ENCODE measurements at regions not wholly inside any gene's neighbourhood (a gene's known extent, or its start where the extent isn't known, plus 50 kb on each side); places are given as distances from the start of the nearest gene placed in this dataset.

GRCh38 chr17:22467720-22468119, 775.4 kb downstream of the KCNJ18 start:
- Mint-ChIP-seq H3K36me3 (no peaks in the 10 kb centered on the region), H3K27ac (no peak overlapping the region), H3K9me3 (peaks cover 24 to 27% of the 10 kb centered on the region in 2 donors)
- no peak for ATAC-seq
- no peak for DNase-seq (ENCODE audit: low spot score in 2 of 2)

- DNase-seq (ENCODE audit: low spot score in 2 of 2): no peak
- H3K27ac Mint-ChIP-seq: no peak overlapping the region
- peaks cover 15 to 20% of the 10 kb centered on the region in 2 donors for H3K9me3 Mint-ChIP-seq
- ATAC-seq: no peak
- no peaks in the 10 kb centered on the region for H3K36me3 Mint-ChIP-seq
Observed at GRCh38 chr17:22469101-22469880, 777.0 kb downstream of the KCNJ18 start.

- Mint-ChIP-seq H3K9me3 (peaks cover 12 to 20% of the 10 kb centered on the region in 2 donors), H3K36me3 (no peaks in the 10 kb centered on the region), H3K27ac (no peak overlapping the region)
- DNase-seq (ENCODE audit: low spot score in 2 of 2) (no peak), ATAC-seq (no peak)
Observed at GRCh38 chr17:22469941-22470340, 777.6 kb downstream of the KCNJ18 start.

- Mint-ChIP-seq H3K27ac (no peak overlapping the region), H3K36me3 (no peaks in the 10 kb centered on the region), H3K9me3 (peaks cover 12 to 20% of the 10 kb centered on the region in 2 donors)
- ATAC-seq: no peak
- no peak for DNase-seq (ENCODE audit: low spot score in 2 of 2)
Observed at GRCh38 chr17:22470411-22471175, 778.3 kb downstream of the KCNJ18 start.

GRCh38 chr17:22484826-22485225, 792.5 kb downstream of the KCNJ18 start:
- Mint-ChIP-seq H3K9me3 (peaks cover 26 to 38% of the 10 kb centered on the region in 2 donors), H3K27ac (no peak overlapping the region)
- ATAC-seq: no peak

GRCh38 chr17:22490399-22490798, 798.1 kb downstream of the KCNJ18 start:
- H3K36me3 Mint-ChIP-seq: peaks cover 9 to 16% of the 10 kb centered on the region in 2 donors
- peaks cover 26 to 32% of the 10 kb centered on the region in 2 donors for H3K9me3 Mint-ChIP-seq
- no peak for ATAC-seq

More at GRCh38 chr17:22484826-22485225, 792.5 kb downstream of the KCNJ18 start:
- no peak for DNase-seq (ENCODE audit: low spot score in 2 of 2)
- peaks cover 12 to 19% of the 10 kb centered on the region in 2 donors for H3K36me3 Mint-ChIP-seq

GRCh38 chr17:22492331-22492730, 800.0 kb downstream of the KCNJ18 start:
- H3K27ac Mint-ChIP-seq: no peak overlapping the region
- ATAC-seq: no peak
- H3K36me3 Mint-ChIP-seq: peaks cover 2 to 12% of the 10 kb centered on the region in 2 donors
- no peak for DNase-seq (ENCODE audit: low spot score in 2 of 2)
- H3K9me3 Mint-ChIP-seq: peaks cover 21 to 22% of the 10 kb centered on the region in 2 donors

More at GRCh38 chr17:22490399-22490798, 798.1 kb downstream of the KCNJ18 start:
- no peak overlapping the region for H3K27ac Mint-ChIP-seq
- no peak for DNase-seq (ENCODE audit: low spot score in 2 of 2)

GRCh38 chr17:22496450-22496849, 804.1 kb downstream of the KCNJ18 start:
- Mint-ChIP-seq H3K9me3 (peaks cover 25 to 27% of the 10 kb centered on the region in 2 donors), H3K36me3 (peaks cover 0 to 16% of the 10 kb centered on the region in 2 donors), H3K27ac (no peak overlapping the region)
- ATAC-seq (no peak), DNase-seq (ENCODE audit: low spot score in 2 of 2) (no peak)

- ATAC-seq (no peak), DNase-seq (ENCODE audit: low spot score in 2 of 2) (no peak)
- peaks cover 20 to 36% of the 10 kb centered on the region in 2 donors for H3K9me3 Mint-ChIP-seq
- no peak overlapping the region for H3K27ac Mint-ChIP-seq
- peaks cover 0 to 28% of the 10 kb centered on the region in 2 donors for H3K36me3 Mint-ChIP-seq
Observed at GRCh38 chr17:22503322-22503899, 811.1 kb downstream of the KCNJ18 start.

GRCh38 chr17:22505660-22506059, 813.3 kb downstream of the KCNJ18 start:
- DNase-seq (ENCODE audit: low spot score in 2 of 2) (no peak), ATAC-seq (no peak)
- Mint-ChIP-seq H3K27ac (no peak overlapping the region), H3K36me3 (peaks cover 0 to 22% of the 10 kb centered on the region in 2 donors), H3K9me3 (peaks cover 13 to 27% of the 10 kb centered on the region in 2 donors)

- peaks cover 0 to 22% of the 10 kb centered on the region in 2 donors for H3K36me3 Mint-ChIP-seq
Observed at GRCh38 chr17:22506231-22506630, 813.9 kb downstream of the KCNJ18 start.

GRCh38 chr17:22506861-22507260, 814.5 kb downstream of the KCNJ18 start:
- ATAC-seq: no peak
- Mint-ChIP-seq H3K36me3 (peaks cover 0 to 17% of the 10 kb centered on the region in 2 donors), H3K9me3 (peaks cover 8 to 22% of the 10 kb centered on the region in 2 donors)

More at GRCh38 chr17:22506231-22506630, 813.9 kb downstream of the KCNJ18 start:
- Mint-ChIP-seq H3K9me3 (peaks cover 13 to 26% of the 10 kb centered on the region in 2 donors), H3K27ac (no peak overlapping the region)
- no peak for DNase-seq (ENCODE audit: low spot score in 2 of 2)
- ATAC-seq: no peak

GRCh38 chr17:22507823-22508222, 815.5 kb downstream of the KCNJ18 start:
- H3K27ac Mint-ChIP-seq: no peak overlapping the region
- H3K36me3 Mint-ChIP-seq: peaks cover 0 to 14% of the 10 kb centered on the region in 2 donors
- peaks cover 8 to 20% of the 10 kb centered on the region in 2 donors for H3K9me3 Mint-ChIP-seq
- no peak for DNase-seq (ENCODE audit: low spot score in 2 of 2)
- no peak for ATAC-seq

More at GRCh38 chr17:22506861-22507260, 814.5 kb downstream of the KCNJ18 start:
- H3K27ac Mint-ChIP-seq: no peak overlapping the region
- no peak for DNase-seq (ENCODE audit: low spot score in 2 of 2)

GRCh38 chr17:22510504-22510903, 818.2 kb downstream of the KCNJ18 start:
- Mint-ChIP-seq H3K27ac (no peak overlapping the region), H3K36me3 (peaks cover 8% of the 10 kb centered on the region in 2 donors), H3K9me3 (peaks cover 8 to 14% of the 10 kb centered on the region in 2 donors)
- no peak for ATAC-seq
- DNase-seq (ENCODE audit: low spot score in 2 of 2): no peak

GRCh38 chr17:22511431-22511830, 819.1 kb downstream of the KCNJ18 start:
- Mint-ChIP-seq H3K36me3 (peaks cover 8% of the 10 kb centered on the region in 2 donors), H3K9me3 (peaks cover 8 to 14% of the 10 kb centered on the region in 2 donors), H3K27ac (no peak overlapping the region)
- ATAC-seq (no peak), DNase-seq (ENCODE audit: low spot score in 2 of 2) (no peak)

GRCh38 chr17:22512057-22512456, 819.7 kb downstream of the KCNJ18 start:
- ATAC-seq (no peak), DNase-seq (ENCODE audit: low spot score in 2 of 2) (no peak)
- Mint-ChIP-seq H3K27ac (no peak overlapping the region), H3K9me3 (peaks cover 10 to 15% of the 10 kb centered on the region in 2 donors), H3K36me3 (peaks cover 8% of the 10 kb centered on the region in 2 donors)

GRCh38 chr17:22512506-22512905, 820.2 kb downstream of the KCNJ18 start:
- no peak for ATAC-seq
- Mint-ChIP-seq H3K9me3 (peaks cover 10 to 15% of the 10 kb centered on the region in 2 donors), H3K27ac (no peak overlapping the region), H3K36me3 (peaks cover 8% of the 10 kb centered on the region in 2 donors)
- DNase-seq (ENCODE audit: low spot score in 2 of 2): no peak
